Lower leg skin (tissue), 4 donors: ENCODE measurements at regions not wholly inside any gene's neighbourhood (a gene's known extent, or its start where the extent isn't known, plus 50 kb on each side); places are given as distances from the start of the nearest gene placed in this dataset.

Experiments
- DNase-seq, 2 donors: peaks; one replicate each; pipeline ENCODE4 v3.0.0-alpha.2; 2019; ENCODE audit warnings: low spot score in 2 of 2
- H3K4me3 ChIP-seq: fragments of 200-600 bp; sonication (generic); 2 replicates; pipeline ENCODE4 v1.5.1; 2017; ENCODE audit warnings: mild to moderate bottlenecking, low read depth; ENCODE audit not compliant: poor library complexity, severe bottlenecking
- CTCF ChIP-seq, 3 donors: fragments of 450-650 bp; IDR thresholded peaks; one replicate each; pipeline ENCODE4 v1.5.1; 2016; ENCODE audit warnings: antibody characterized with exemption in 3 of 3, mild to moderate bottlenecking in 3 of 3, moderate library complexity in 2 of 3
- POLR2A ChIP-seq, 2 donors: fragments of 450-650 bp; IDR thresholded peaks; one replicate each; pipeline ENCODE4 v1.6.1; 2016 to 2017; ENCODE audit warnings: antibody characterized with exemption in 2 of 2, mild to moderate bottlenecking in 1 of 2, moderate library complexity in 1 of 2
- WGBS, 2 donors: methylation state at CpG; one replicate each; pipeline ENCODE4 v1.1.5; 2018; 5-methylcytosine and 5-hydroxymethylcytosine counted together
- intact Hi-C: fragments of 100-400 bp; cut with DNase I; formaldehyde crosslinking; loops from one replicate; pipeline ENCODE4 v1.15.0; 2023; ENCODE audit warnings: low total_unique reads

- TF ChIP-seq CTCF (IDR thresholded peaks at IDR 0.05), result no peak
- no peak for TF ChIP-seq POLR2A (IDR thresholded peaks at IDR 0.05)
Observed at GRCh38 chr14:59075506-59075905, 113.0 kb upstream of the DAAM1 start.

GRCh38 chr14:59081720-59082119 is 106.7 kb upstream of the DAAM1 start:
- intact Hi-C loops, result no loop called here
- TF ChIP-seq POLR2A (IDR thresholded peaks at IDR 0.05), result no peak
- TF ChIP-seq CTCF (IDR thresholded peaks at IDR 0.05), result no peak
- no peak overlapping the region for H3K4me3 ChIP-seq
- no peak for DNase-seq

More at GRCh38 chr14:59075506-59075905, 113.0 kb upstream of the DAAM1 start:
- H3K4me3 ChIP-seq, result no peak overlapping the region
- no peak for DNase-seq
- 60 to 82% methylated on average over 2 of the region's 2 CpGs for WGBS, 2 donors
- intact Hi-C loops, result no loop called here

GRCh38 chr14:59085207-59085739 is 103.2 kb upstream of the DAAM1 start:
- intact Hi-C loops, result no loop called here
- DNase-seq, result no peak
- 93 to 94% methylated on average over 2 of the region's 2 CpGs for WGBS, 2 donors
- TF ChIP-seq CTCF (IDR thresholded peaks at IDR 0.05) (no peak), POLR2A (IDR thresholded peaks at IDR 0.05) (no peak)
- H3K4me3 ChIP-seq, result no peak overlapping the region

GRCh38 chr14:59086241-59086882 is 102.1 kb upstream of the DAAM1 start:
- no peak overlapping the region for H3K4me3 ChIP-seq
- WGBS, 2 donors, result 35 to 36% methylated on average over 5 of the region's 5 CpGs
- TF ChIP-seq CTCF (IDR thresholded peaks at IDR 0.05) (no peak), POLR2A (IDR thresholded peaks at IDR 0.05) (no peak)
- intact Hi-C loops, result no loop called here
- DNase-seq, result no peak

- 62 to 78% methylated on average over 3 of the region's 3 CpGs for WGBS, 2 donors
Observed at GRCh38 chr14:59087240-59087639, 101.2 kb upstream of the DAAM1 start.

More at GRCh38 chr14:59087240-59087639, 101.2 kb upstream of the DAAM1 start:
- intact Hi-C loops, result no loop called here
- TF ChIP-seq POLR2A (IDR thresholded peaks at IDR 0.05), result no peak
- no peak for TF ChIP-seq CTCF (IDR thresholded peaks at IDR 0.05)
- no peak for DNase-seq
- no peak overlapping the region for H3K4me3 ChIP-seq
